AG20443 (cell line): ENCODE measurements at regions not wholly inside any gene's neighbourhood (a gene's known extent, or its start where the extent isn't known, plus 50 kb on each side); places are given as distances from the start of the nearest gene placed in this dataset.

Experiments
- DNase-seq: peaks from one replicate; pipeline ENCODE4 v3.0.0; 2012; ENCODE audit warnings: low spot score, mixed read lengths

- no peak for DNase-seq
Observed at GRCh38 chr16:65954446-65954845, 412.0 kb upstream of the CDH5 start.

- DNase-seq = no peak
Observed at GRCh38 chr16:65950211-65950610, 416.3 kb upstream of the CDH5 start.

GRCh38 chr16:65948361-65948760 is 418.1 kb upstream of the CDH5 start:
- DNase-seq = no peak

GRCh38 chr16:65947951-65948350 is 418.5 kb upstream of the CDH5 start:
- no peak for DNase-seq

GRCh38 chr16:65945493-65945892 is 421.0 kb upstream of the CDH5 start:
- DNase-seq = no peak

- no peak for DNase-seq
Observed at GRCh38 chr16:65944361-65944760, 422.1 kb upstream of the CDH5 start.

GRCh38 chr16:65940711-65941110 is 425.8 kb upstream of the CDH5 start:
- no peak for DNase-seq

GRCh38 chr16:65938083-65938482 is 428.4 kb upstream of the CDH5 start:
- DNase-seq = no peak

GRCh38 chr16:65937455-65937854 is 429.0 kb upstream of the CDH5 start:
- no peak for DNase-seq

- DNase-seq = no peak
Observed at GRCh38 chr16:65936096-65936495, 430.4 kb upstream of the CDH5 start.

- no peak for DNase-seq
Observed at GRCh38 chr16:65934443-65934842, 432.0 kb upstream of the CDH5 start.

GRCh38 chr16:65933703-65934102 is 432.8 kb upstream of the CDH5 start:
- no peak for DNase-seq

- DNase-seq = no peak
Observed at GRCh38 chr16:65932350-65933072, 434.0 kb upstream of the CDH5 start.

- no peak for DNase-seq
Observed at GRCh38 chr16:65922923-65923322, 443.6 kb upstream of the CDH5 start.

GRCh38 chr16:65919986-65920376 is 446.5 kb upstream of the CDH5 start:
- DNase-seq = no peak

- no peak for DNase-seq
Observed at GRCh38 chr16:65919145-65919985, 447.1 kb upstream of the CDH5 start.

GRCh38 chr16:65917466-65917865 is 449.0 kb upstream of the CDH5 start:
- no peak for DNase-seq

- DNase-seq = no peak
Observed at GRCh38 chr16:65916995-65917394, 449.5 kb upstream of the CDH5 start.

- no peak for DNase-seq
Observed at GRCh38 chr16:65910291-65910690, 456.2 kb upstream of the CDH5 start.

GRCh38 chr16:65909310-65910050 is 457.0 kb upstream of the CDH5 start:
- no peak for DNase-seq

GRCh38 chr16:65908568-65908967 is 457.9 kb upstream of the CDH5 start:
- DNase-seq = no peak

- no peak for DNase-seq
Observed at GRCh38 chr16:65905331-65905730, 461.2 kb upstream of the CDH5 start.
